HG02610 (cell line): ENCODE measurements at regions not wholly inside any gene's neighbourhood (a gene's known extent, or its start where the extent isn't known, plus 50 kb on each side); places are given as distances from the start of the nearest gene placed in this dataset.
"Not testable (repeated sequence)": the region's sequence is repeated elsewhere in the genome, so short reads cannot be mapped to it uniquely, and the experiment has no call there.

Experiments
- ATAC-seq: cut with Tn5 transposase; IDR thresholded peaks from one replicate; pipeline ENCODE4 v1.9.1; 2021; ENCODE audit warnings: mild to moderate bottlenecking, moderate library complexity; ENCODE audit not compliant: unreplicated experiment

DNA sequence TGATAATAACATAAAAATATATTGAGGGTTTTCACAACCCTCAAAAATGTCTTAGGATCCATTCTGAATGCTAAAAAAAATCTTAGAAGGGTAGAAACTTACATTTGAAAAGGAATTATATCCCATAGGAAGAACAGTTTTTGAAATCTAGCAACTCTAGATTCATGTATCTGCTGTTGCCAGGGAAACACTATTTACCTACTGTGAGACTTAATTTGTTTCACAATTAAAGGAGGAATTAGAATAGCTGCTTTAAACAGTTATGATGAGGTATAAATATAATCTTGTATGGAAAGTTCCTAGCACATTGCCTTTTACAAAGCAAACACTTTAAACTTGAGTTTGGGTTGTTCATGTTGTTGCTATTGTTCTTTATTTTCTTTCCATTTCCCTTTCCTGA is 988.2 kb downstream of the SUCLG1 start:
- ATAC-seq: no peak

DNA sequence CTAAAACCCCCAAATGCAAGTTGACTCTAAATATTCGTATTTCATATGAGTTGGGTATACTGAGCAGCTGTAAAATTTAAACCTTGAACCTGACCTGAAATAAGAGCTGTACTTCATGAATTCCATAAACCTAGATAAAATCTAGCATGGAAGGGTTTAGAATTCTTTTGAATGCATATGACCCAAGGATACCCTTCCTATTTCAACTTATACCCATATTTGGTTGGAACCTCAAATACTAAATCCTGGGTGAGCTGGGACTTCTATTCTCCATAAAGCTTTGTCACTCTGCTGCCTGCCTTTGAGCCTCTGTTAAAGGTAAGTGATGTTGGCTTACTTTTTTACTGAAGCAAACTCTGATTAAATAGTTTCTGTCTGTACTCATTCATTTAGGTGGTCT is 994.6 kb downstream of the SUCLG1 start:
- ATAC-seq: no peak

GRCh38 chr2:83462881-83463280 is 996.2 kb downstream of the SUCLG1 start:
- ATAC-seq: no peak

DNA sequence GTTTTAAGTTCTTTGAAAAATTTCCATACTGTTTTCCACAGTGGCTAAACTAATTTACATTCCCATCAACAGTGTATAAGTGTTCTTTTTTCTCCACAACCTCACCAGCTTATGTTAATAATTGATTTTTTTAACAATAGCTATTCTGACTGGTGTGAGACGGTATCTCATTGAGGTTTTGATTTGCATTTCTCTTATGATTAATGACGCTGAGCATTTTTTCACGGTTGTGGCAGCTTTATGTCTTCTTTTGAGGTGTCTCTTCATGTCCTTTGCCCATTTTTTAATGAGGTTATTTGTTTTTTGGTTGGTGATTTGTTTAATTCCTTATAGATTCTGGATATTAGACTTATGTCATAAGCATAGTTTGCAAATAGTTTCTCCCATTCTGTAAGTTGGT is 997.9 kb downstream of the SUCLG1 start:
- no peak for ATAC-seq

DNA sequence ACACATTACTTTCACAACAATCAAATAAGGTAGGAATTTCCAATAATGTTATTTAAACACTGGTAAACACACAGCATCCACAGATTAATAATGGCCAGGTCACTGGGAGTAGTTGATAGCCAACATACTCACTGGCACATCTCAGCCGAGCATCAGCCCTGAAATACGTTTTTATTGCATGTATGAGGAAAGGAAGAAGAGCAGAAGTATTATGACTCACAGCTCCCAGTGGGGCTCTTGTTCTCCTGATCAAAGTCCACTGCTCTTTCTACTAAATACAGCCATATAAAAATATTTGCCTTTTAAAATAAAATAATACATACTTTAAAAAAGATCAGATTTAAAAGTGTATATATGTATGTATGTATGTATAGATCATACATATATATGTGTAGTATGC is 999.6 kb downstream of the SUCLG1 start:
- no peak for ATAC-seq

DNA sequence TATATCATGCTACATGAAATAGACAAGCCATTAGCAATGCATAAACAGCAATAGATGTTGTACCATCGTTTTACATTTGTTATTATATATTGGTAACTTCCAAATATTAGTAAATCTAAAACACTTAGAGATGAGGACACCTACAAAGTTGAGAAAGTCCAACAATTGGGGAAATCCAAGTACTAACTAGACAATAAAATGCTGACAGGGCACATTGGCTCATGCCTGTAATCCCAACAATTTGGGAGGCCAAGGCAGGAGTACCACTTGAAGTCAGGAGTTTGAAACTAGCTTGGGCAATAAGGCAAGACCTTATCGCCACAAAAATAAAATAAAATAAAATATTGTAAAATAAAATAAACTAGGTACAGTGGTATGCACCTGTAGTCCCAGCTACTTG is 1023.1 kb downstream of the SUCLG1 start:
- no peak for ATAC-seq

DNA sequence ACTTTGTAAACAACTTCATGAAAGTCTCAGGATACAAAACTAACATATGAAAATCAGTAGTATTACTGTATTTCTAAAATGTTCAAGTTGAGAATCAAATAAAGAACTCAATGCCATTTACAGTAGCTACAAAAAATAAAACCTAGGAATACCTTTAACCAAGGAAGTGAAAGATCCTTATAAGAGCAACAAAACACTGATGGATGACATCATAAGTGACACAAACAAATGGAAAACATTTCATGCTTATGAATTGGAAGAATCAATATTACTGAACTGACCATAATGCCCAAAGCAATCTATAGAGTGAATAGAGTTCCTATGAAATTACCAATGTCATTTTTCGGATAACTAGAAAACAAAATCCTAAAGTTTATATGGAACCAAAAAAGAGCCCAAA is 1038.1 kb downstream of the SUCLG1 start:
- ATAC-seq: no peak

- ATAC-seq: no peak
Measured at GRCh38 chr2:83394134-83394904, 1064.8 kb downstream of the SUCLG1 start.

GRCh38 chr2:83388804-83389203 is 1070.3 kb downstream of the SUCLG1 start:
- ATAC-seq: no peak

- ATAC-seq: no peak
Measured at GRCh38 chr2:83386549-83386948, 1072.5 kb downstream of the SUCLG1 start.

DNA sequence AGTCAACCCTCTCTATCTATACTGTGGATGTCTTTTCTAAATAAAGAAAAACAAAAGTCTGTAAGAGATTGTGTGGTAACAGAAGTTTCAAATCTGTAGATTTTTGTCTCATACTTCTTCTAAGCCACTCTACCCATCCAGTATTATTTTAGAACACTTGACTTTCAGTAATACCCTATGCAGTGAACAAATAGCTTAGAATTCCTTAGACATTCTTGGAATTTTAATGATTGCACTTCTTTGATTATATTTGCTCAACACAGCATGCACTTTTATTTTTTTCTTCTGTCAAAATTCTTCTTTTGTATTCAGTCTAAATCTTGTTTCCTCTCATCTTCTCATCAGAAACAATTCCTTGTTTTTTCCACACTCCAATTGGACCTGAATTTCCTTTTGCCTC is 1080.2 kb downstream of the SUCLG1 start:
- no peak for ATAC-seq

- ATAC-seq: no peak
Measured at GRCh38 chr2:83376731-83377130, 1082.3 kb downstream of the SUCLG1 start.

DNA sequence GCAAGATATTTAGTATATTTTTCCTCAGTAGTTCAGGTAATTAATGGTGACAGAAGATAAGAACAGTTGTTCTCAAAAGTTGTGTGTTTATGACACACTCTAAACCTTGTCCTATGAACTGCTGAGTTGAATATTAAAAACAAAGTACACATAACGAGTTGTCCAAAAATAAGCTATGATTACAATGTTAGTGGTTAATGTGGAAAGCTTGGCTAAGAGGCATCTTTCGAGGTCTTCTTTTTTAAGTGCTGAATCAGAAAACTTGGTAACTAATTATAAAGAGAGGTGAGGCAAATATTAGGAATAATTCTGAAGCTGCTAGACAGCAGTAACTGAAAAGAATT is 1088.7 kb downstream of the SUCLG1 start:
- ATAC-seq: no peak

GRCh38 chr2:83369601-83370418 is 1089.3 kb downstream of the SUCLG1 start:
- ATAC-seq: no peak

DNA sequence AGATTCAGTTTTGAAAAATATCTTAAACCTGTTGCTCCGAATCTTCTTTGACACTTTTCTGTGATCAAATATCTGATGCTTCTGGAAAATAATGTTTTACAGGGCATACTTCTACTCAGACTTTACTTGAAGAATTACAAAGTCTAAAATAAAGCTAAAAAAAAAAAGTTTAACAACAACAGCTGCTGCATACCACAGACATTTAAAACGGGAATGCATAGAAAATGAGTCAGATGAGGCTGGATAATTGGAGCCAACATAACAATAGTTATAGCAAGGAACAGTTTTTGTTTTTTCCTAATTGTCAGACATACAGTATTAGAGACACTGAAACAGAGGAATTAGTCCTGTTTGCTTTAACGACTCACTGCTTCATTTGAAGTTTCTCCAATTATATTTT is 1090.2 kb downstream of the SUCLG1 start:
- no peak for ATAC-seq

GRCh38 chr2:83368461-83368860 is 1090.6 kb downstream of the SUCLG1 start:
- ATAC-seq: no peak

DNA sequence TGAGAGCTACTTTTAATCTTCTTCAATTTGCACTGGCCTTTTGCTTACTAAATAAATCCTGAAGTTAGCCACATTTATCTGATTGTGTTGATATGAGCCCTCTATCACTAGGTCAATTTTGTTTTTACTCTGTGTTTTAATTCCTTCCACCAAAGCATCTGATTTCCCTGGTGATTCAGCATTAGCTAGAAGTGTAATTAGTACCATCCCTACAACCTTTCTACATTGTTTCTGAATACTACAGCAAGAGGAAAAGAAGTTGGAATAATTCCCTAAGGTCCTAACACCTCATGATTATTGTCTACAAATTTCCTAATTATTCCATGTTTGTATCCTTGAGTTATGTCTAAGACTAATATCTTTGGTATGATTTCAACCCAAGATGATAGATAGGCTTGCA is 1093.6 kb downstream of the SUCLG1 start:
- no peak for ATAC-seq

DNA sequence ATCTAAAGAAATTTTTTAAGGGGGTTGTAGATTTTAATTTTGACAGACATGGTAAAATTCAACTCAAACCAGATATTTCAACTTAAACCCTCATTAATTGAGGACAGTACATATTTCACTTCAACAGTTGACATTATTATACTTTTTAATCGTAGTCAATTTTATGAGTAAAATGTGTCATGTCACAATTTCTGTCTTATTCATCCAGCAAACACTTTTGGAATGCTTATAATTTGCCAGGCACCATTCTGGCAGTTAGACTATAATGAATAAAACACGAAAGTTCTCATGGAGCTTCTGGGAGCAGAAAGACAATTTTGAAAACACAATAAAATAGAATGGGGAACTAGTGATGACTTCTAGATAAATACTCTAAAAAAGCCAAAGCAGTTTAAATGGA is 1094.8 kb downstream of the SUCLG1 start:
- ATAC-seq: no peak

GRCh38 chr2:83363138-83363537 is 1095.9 kb downstream of the SUCLG1 start:
- not testable (repeated sequence) for ATAC-seq

GRCh38 chr2:83359336-83359735 is 1099.7 kb downstream of the SUCLG1 start:
- no peak for ATAC-seq

- no peak for ATAC-seq
Measured at GRCh38 chr2:83342860-83343329, 1116.2 kb downstream of the SUCLG1 start.

DNA sequence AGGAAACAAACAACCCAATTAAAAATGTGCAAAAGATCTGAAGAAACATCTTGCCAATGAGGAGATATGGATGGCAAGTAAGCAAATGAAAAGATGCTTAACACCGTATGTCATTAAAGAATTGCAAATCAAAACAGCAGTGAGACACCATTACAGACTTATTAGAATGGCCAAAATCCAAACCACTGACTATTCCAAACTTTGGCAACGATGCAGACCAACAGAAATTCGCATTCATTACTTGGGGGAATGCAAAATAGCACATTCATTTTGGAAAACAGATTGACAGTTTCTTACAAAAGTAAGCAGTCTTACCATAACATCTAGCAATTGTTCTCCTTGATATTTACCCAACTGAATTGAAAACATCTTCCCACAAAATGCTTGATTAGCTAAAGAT is 1118.7 kb downstream of the SUCLG1 start:
- no peak for ATAC-seq
